HG03095 (cell line): ENCODE measurements at regions not wholly inside any gene's neighbourhood (a gene's known extent, or its start where the extent isn't known, plus 50 kb on each side); places are given as distances from the start of the nearest gene placed in this dataset.
"Not testable (repeated sequence)": the region's sequence is repeated elsewhere in the genome, so short reads cannot be mapped to it uniquely, and the experiment has no call there.

Experiments used
- ATAC-seq: cut with Tn5 transposase; IDR thresholded peaks from one replicate; pipeline ENCODE4 v1.9.1; 2021; ENCODE audit warnings: moderate library complexity; ENCODE audit not compliant: unreplicated experiment

- no peak for ATAC-seq
These were observed 222.2 kb upstream of the STXBP5 start for GRCh38 chr6:146981981-146982380.

DNA sequence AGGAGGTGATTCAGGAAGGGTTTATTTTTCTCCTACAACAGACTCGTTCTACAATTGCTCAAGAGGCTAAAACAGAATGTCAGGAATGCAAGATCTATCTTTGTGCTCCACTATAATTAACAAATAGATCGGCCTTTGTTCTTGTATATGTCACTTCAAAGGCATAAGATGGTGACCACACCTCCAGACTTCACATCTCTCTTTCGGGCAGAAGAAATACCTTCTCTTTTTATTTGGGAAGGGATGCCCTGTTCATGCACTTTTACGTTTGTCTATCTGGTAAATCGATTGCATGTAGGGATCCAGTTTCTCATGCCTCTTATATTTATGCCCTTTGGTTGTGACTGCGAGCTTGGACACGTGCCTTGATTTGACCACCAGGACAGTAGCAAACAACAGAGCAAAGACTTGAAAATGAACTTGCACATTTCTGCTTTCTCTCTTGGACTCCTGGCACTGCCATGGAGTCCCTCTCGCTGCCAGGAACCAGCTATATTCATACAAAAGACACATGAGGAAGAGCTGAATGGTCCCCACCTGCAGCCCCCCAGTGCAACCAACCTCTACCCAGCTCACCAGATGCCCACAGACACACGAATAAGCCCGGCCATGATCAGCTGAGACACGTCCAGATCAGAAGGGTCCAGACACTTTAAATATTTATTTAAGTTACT, 219.8 kb upstream of the STXBP5 start:
- ATAC-seq: no peak

DNA sequence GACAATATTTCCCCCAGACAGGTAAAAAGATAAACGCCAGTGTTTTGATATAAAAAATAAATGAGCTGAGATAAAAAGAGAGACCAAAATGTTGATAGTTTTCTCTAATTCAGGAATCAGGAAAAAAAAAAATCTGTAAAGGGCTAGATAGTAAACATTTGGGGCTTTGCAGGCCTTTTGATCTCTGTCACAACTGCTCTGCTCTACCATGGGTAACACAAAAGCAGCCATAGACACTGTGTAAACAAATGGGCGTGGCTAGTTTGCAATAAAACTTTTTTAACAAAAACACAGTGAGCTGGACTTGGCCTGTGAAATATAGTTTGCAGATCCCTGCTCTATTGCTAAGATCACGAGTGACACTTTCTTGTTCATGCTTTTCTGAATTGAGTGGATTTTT, 219.1 kb upstream of the STXBP5 start:
- no peak for ATAC-seq

GRCh38 chr6:146985966-146986365, 218.3 kb upstream of the STXBP5 start:
- ATAC-seq: no peak

DNA sequence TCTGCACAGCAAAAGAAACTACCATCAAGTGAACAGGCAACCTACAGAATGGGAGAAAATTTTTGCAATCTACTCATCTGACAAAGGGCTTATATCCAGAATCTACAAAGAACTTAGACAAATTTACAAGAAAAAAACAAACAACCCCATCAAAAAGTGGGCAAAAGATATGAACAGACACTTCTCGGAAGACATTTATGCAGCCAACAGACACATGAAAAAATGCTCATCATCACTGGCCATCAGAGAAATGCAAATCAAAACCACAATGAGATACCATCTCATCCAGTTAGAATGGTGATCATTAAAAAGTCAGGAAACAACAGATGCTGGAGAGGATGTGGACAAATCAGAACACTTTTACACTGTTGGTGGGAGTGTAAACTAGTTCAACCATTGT, 216.3 kb upstream of the STXBP5 start:
- ATAC-seq: not testable (repeated sequence)

DNA sequence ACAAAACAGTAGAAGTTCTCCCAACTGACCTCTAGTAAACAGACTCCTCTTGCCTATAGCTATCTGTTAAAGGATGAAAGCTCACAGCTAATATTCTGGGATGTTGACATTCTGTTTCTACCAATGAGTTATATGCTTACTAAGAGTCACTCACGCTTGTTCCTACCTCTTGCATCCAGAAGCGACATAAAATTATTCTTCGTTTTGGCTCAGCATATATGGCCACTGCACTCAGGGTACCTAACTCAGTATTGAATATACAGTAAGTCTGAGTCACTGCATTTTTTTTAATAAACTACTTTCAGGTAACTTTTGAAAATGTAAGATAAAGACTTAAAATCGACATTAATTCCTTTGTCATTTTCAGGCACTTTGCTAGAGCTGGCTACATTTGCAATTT, 214.4 kb upstream of the STXBP5 start:
- no peak for ATAC-seq

GRCh38 chr6:146990284-146990683, 213.9 kb upstream of the STXBP5 start:
- no peak for ATAC-seq

DNA sequence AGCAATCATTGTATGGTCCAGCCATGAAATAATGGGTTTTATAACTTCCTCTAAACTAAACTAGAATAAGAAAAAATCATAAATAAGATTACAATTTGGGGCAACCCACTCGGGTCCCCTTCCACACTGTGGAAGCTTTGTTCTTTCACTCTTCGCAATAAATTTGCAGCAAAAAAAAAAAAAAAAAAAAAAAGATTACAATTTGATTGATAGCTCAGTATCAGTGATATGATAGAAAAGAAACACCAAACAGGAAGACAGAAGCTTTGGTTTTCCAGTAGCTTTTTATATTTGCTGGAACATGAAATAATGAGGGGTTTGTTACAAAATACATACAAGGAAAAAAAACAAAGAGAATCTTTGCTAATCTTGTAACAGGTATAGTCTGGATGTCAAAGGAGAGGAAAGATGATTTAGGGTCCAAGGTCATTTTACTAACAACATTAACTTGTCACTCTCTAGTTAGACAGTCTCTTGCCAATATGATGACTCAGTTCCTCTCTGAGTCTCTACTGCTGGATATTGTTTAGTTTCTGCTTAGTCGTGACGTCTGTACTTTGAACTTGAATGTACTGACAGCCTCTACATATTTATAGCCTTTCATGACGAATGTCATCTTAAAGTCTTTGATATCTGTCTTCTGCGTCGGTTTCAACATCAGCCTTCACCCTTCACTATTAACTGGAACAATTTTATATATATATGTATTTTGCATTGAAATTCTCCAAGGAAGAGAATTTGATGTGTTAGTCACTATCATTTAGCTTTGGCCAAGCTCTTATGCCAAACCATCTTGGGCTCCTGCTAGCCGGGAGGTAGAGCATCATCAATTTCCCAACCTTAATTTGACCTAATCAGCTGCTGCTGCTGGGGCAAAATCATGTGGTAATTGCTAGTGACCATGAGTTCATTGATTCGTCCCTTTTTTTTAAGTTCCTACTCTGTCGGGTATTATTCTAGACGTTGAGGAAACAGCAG, 213.1 kb upstream of the STXBP5 start:
- ATAC-seq: no peak

DNA sequence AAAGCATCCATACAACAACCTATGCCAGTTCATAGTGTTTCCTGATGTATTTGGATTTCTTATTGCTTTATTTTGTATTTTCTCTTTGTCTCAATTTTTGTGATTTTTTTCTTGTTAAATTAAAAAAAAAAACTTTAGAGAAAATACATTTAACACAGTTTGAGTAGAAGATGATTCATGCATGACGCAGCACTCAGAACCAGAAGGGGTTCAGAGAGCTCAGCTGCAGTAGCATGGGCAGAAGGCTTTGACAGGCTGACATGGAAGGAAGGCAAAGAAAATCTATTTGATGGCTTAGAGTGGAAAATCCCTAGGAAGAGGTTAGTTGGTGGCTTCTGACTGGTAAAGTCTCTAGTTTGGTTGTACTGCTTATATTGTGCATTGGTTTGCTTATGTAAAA, 207.2 kb upstream of the STXBP5 start:
- no peak for ATAC-seq

GRCh38 chr6:146999766-147000165, 204.5 kb upstream of the STXBP5 start:
- ATAC-seq: no peak

GRCh38 chr6:147000545-147001488, 203.4 kb upstream of the STXBP5 start:
- ATAC-seq: no peak

- ATAC-seq: no peak
These were observed 202.6 kb upstream of the STXBP5 start for GRCh38 chr6:147001621-147002020.

DNA sequence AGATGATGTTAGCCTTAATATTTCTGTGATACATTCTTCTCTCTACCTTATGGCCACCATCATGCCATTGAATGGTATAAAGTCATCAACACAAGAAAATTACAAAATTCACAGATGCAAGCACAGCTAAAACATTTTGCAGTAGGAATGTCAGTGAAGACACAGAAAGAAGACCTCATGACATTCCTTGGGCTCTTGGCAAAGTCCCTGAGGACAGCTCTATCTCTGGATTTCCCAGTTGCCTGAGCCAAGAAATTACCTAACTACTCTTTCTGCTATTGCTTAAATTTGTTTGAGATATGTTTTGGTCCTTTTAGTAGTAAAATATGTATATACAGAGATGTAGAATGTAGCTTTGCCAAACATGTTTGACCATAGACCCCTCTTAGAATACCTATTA, 201.0 kb upstream of the STXBP5 start:
- ATAC-seq: no peak

- ATAC-seq: no peak
These were observed 198.7 kb upstream of the STXBP5 start for GRCh38 chr6:147005499-147005898.

- no peak for ATAC-seq
These were observed 196.8 kb upstream of the STXBP5 start for GRCh38 chr6:147007441-147007840.

- ATAC-seq: no peak
These were observed 194.9 kb upstream of the STXBP5 start for GRCh38 chr6:147009358-147009757.

- ATAC-seq: no peak
These were observed 188.5 kb upstream of the STXBP5 start for GRCh38 chr6:147015674-147016073.

DNA sequence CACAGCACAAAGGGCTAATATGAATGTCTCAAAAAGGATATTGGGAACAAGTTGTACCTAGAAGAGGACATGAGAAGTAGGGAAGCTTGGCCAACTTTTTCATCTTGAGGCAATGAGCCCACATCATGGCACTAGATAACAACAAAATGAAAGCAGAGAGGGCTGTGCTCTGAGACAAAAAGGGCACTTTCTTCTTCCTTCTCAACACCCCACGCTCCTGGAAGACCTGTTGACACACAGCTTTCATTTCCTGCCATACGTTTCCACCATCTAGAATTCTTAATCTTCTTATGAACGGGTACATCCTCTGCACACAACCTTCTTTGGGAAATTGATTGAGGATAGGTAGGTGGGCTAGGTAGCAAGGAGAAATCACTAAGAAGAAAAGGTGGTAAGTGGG, 187.8 kb upstream of the STXBP5 start:
- no peak for ATAC-seq

DNA sequence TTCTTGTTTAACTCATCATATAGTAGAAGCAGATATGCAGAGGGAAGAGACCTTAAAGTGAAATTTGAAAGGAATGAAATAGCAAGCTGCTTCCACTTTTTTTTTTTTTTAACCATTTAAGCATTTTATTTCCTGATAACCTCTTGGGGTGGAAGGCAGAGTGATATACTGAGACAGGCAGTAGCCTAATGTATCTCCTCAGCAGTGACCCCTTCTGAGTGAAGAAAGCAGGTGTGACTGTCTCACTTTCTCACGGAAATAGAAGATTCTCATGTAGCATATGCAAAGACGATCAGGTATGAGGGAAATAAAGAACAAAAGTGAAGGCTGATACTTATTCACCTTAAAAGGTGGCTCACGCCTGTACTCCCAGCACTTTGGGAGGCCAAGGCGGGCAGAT, 187.1 kb upstream of the STXBP5 start:
- ATAC-seq: no peak

- no peak for ATAC-seq
These were observed 185.2 kb upstream of the STXBP5 start for GRCh38 chr6:147019001-147019400.

- no peak for ATAC-seq
These were observed 182.2 kb upstream of the STXBP5 start for GRCh38 chr6:147022041-147022440.
